ENCODE measurements at regions not wholly inside any gene's neighbourhood (a gene's known extent, or its start where the extent isn't known, plus 50 kb on each side); places are given as distances from the start of the nearest gene placed in this dataset.

- TF ChIP-seq, protein P1, sequence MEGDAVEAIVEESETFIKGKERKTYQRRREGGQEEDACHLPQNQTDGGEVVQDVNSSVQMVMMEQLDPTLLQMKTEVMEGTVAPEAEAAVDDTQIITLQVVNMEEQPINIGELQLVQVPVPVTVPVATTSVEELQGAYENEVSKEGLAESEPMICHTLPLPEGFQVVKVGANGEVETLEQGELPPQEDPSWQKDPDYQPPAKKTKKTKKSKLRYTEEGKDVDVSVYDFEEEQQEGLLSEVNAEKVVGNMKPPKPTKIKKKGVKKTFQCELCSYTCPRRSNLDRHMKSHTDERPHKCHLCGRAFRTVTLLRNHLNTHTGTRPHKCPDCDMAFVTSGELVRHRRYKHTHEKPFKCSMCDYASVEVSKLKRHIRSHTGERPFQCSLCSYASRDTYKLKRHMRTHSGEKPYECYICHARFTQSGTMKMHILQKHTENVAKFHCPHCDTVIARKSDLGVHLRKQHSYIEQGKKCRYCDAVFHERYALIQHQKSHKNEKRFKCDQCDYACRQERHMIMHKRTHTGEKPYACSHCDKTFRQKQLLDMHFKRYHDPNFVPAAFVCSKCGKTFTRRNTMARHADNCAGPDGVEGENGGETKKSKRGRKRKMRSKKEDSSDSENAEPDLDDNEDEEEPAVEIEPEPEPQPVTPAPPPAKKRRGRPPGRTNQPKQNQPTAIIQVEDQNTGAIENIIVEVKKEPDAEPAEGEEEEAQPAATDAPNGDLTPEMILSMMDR (IDR thresholded peaks at IDR 0.05), result no peak
- TF ChIP-seq, protein P2, sequence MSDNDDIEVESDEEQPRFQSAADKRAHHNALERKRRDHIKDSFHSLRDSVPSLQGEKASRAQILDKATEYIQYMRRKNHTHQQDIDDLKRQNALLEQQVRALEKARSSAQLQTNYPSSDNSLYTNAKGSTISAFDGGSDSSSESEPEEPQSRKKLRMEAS (CRISPR knock-in tag; IDR thresholded peaks at IDR 0.05), result no peak
- no peak for TF ChIP-seq MXD4 (CRISPR knock-in tag; IDR thresholded peaks at IDR 0.05; ENCODE audit: borderline replicate concordance)
These were observed 332.5 kb upstream of the TBL1XR1 start for GRCh38 chr3:177529716-177530335.
